ENCODE measurements at regions not wholly inside any gene's neighbourhood (a gene's known extent, or its start where the extent isn't known, plus 50 kb on each side); places are given as distances from the start of the nearest gene placed in this dataset.

GRCh38 chr11:32002311-32002710, 88.6 kb upstream of the RCN1 start:
- TF ChIP-seq POLR2A (IDR thresholded peaks at IDR 0.05; ENCODE audit: low read depth, low read length) = no peak
- TF ChIP-seq POLR2AphosphoS5 (IDR thresholded peaks at IDR 0.05; ENCODE audit: low read depth, low read length) = no peak
- no peak for TF ChIP-seq TAF1 (IDR thresholded peaks at IDR 0.05; ENCODE audit: borderline replicate concordance, low read depth, low read length)

All from GM12892 (cell line).